Stimulated activated CD4-positive, alpha-beta T cell treated with anti-CD3 and anti-CD28 coated beads, Interleukin-4, amount 100 ng/mL, for 1 hour (primary cell): ENCODE measurements at regions not wholly inside any gene's neighbourhood (a gene's known extent, or its start where the extent isn't known, plus 50 kb on each side); places are given as distances from the start of the nearest gene placed in this dataset.

Experiments used
- DNase-seq: peaks from one replicate; pipeline ENCODE4 v3.0.0-alpha.2; 2020

DNA sequence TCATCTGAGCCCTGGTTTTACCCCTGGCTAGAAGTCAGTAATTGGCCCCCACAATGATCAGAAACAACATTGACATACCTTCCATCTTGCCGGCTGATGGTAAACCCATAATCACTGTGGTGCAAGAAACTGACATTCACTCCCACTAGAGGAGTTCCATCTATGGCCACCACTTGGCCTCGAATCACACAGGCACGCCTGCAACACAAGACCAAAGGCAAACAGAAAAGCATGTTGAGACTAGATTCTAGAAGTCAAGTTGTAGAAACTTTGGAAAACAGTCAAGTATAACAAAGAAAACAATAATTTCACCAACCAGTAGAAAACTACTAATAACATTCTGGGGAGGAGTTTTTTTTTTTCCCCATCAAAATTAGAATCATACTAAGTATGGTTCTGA is 183.4 kb downstream of the SH2D1A start:
- DNase-seq = no peak

GRCh38 chrX:124530803-124531202 is 184.4 kb downstream of the SH2D1A start:
- no peak for DNase-seq

DNA sequence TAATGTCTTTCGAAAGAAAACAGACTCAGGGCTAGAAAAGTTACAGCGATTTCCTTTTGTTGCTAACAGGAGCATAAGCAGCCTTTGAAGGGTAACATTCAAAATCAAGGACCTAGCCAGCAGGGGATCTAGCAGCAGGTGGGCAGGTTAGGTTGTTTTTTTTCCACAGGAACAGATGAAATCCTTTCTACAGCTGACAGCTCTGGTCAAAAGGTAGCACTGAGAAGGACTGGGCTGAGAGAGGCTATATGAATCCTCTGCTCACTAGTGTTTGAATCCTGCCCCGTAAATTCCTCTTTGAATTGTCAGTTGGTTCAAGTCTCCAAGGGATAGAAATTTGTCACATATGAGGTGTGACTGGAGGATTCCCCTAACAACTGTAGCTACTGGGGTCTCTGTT is 188.2 kb downstream of the SH2D1A start:
- no peak for DNase-seq

DNA sequence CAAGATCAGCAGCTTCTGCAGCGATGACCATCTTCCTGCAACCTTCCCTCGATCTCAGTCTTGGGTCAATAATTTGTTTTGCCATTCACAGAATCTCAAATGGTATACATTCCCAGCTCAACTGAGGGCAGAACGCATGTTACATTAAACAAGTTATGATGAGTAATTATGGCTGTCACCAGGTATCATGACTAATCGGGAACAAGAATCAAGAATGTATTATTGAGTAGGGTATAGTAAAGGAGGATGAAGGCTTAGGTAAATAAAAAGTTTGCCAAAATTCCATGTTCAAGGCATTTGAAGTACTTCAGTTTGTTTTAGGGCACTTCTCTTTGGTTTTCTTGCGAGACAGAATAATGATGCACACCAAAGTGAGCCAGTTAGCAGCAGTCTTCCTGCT is 194.1 kb downstream of the SH2D1A start:
- DNase-seq = no peak

DNA sequence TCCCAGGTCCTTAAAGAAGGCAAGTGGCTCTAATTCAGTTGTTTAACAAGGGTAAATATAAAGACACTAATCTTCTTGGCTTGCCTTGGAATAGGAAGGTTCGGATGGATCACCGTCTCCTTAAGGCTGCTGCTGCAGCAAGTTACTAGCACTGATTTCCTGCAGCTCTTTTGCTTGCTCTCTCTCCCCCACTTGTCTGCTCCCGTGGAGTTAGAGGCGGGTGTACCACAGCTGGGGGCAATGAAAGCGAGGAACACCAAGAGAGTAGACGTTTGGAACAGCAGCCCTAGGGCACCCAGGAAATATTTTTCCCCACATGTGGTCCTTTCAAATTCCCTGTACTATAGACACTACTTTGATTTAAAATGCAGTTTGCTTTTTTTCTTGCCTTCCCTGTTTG is 202.2 kb downstream of the SH2D1A start:
- DNase-seq = no peak

- no peak for DNase-seq
Observed at GRCh38 chrX:124555036-124555595, 208.8 kb downstream of the SH2D1A start.

GRCh38 chrX:124557976-124558375 is 211.6 kb downstream of the SH2D1A start:
- no peak for DNase-seq

GRCh38 chrX:124573468-124573867 is 227.1 kb downstream of the SH2D1A start:
- no peak for DNase-seq

DNA sequence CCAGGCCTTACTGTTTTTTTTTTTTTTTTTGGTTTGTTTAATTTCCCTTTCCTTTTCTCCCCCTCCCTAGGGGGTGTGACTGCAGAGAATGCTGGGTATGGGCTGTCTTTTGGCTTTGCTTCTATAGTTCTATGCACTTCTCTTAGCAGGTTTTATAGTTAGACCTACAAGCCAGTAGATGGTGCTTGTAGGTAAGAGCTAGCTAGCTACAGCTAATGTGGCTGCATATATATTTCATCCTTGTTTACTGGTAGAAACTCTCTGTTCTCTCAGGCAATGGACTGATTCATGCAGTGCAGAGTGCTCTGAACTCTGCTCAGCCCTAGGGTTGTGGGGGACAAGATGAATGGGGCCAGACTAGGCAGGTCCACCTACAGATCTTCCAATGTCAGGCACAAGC is 246.4 kb downstream of the SH2D1A start:
- no peak for DNase-seq

DNA sequence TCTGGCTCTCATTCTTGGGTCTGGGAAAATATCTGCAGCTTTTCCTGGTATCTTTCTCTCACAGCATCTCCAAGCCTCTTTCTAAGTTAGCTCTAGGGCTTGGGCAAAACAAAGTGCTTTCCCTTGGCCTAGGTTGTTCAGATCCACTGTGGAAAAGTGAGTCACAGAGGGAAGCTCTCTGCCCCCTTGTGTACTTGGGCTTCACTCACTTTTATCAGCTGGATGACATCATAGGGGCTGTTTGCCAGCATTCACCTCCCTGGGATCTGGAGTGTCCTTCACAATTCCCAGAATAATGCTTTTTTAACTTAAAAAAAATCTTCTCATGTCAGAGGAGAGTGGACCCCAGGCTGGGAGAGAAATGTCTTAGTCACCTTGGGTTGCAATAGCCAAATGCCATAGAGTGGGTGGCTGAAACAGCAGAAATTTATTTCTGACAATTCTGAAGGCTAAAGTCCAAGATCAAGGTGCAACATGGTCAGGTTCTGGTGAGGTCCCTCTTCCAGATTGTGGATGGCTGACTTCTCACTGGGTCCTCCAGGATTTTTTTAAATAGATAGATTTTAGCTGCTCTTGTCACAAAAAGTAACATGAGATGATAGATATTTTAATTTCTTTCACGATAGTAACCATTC is 247.8 kb downstream of the SH2D1A start:
- DNase-seq = no peak

DNA sequence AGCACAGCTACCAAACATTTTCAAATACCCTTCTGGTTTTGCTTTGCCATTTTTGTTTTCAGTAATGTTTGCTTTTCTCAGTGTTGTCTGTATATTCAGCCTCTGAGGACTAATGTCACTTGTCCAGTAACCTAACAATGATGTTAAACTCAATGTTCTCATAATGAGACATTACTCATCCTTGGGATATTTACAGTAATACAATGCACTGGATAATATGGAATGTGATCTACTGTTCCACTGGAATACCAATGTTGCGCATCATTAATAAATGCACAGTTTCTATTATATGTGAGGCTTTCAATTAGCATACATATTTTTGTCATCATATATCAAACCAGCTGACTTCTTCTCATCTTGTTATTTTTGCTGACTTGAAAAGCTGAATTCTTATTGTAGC is 259.1 kb downstream of the SH2D1A start:
- DNase-seq = no peak

- no peak for DNase-seq
Observed at GRCh38 chrX:124606724-124607123, 260.4 kb downstream of the SH2D1A start.

GRCh38 chrX:124619710-124620109 is 273.3 kb downstream of the SH2D1A start:
- no peak for DNase-seq

DNA sequence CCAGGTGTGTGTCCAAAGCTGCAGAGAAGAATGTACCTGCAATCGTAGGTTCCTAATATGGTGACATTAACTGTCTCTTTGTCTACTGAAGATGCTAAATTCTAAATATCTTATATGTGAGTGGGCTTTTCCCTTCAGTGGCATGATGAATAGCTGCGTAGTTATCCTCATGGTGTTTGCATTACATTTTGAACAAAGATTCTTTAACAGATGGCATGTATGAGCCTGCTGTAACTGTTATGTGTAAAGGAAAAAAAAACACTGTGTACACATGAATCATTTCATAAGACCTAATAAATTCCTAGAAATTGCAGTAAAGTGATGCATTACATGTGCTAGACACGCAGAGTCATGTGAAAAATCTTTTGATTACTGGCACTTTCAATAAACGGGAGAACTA is 288.0 kb downstream of the SH2D1A start:
- no peak for DNase-seq

- DNase-seq = no peak
Observed at GRCh38 chrX:124641737-124642491, 295.6 kb downstream of the SH2D1A start.

- DNase-seq = no peak
Observed at GRCh38 chrX:124646403-124646802, 300.0 kb downstream of the SH2D1A start.

DNA sequence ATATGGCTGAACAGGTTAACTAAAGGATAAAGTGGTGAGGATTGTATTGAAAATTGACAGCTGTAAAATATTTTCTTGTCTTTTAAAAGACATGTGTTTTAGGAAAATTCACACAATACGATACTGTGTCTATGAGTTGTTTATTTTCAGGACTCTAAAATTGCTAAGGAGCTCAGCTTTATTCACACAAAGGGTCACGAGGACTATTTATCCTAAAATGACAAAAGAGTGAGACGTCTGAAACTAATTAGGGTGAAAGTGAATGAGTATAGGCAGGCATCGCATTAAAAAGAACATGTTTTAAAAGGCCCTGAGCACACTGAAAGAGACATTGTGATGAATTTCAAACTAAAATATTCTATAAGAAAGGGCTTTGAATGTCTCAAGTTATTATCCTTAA is 304.7 kb downstream of the SH2D1A start:
- DNase-seq = no peak

GRCh38 chrX:124665621-124666400 is 319.4 kb downstream of the SH2D1A start:
- DNase-seq = no peak

- DNase-seq = no peak
Observed at GRCh38 chrX:124679199-124679598, 332.8 kb downstream of the SH2D1A start.

GRCh38 chrX:124680287-124680686 is 333.9 kb downstream of the SH2D1A start:
- no peak for DNase-seq

DNA sequence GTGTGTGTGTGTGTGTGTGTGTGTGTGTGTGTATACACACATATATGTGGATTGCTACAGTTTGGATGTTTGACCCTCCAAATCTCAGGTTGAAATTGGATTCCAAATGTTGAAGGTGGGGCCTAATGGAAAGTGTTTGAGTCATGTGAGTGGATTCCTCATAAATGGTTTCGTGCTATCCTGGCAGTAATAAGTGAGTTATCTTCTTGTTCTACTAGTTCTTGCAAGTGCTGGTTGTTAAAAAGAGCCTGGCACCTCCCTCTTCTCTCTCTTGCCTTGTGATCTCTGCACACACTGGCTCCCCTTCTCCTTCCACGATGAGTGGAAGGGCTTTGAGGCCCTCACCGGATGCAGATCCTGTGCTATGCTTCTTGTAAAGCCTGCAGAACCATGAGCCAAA is 344.1 kb downstream of the SH2D1A start:
- DNase-seq = no peak

DNA sequence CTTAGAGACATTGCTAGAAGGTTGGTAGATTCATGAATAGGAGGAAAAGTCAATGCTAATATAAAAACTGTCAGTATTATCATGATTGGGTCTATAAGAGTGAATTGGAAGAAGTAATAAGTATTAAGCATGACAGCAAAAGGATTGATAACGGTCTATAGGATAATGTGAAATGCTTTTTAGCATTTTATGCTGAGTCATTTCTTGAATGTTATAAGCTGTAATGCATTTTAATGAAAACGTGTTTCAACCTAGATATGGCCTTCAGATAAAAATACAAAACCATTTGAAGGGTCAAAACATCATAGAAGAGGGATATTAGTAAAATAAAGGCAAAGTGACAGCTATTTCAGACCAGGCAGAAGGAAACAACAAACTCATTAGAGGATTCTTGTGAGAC is 353.5 kb downstream of the SH2D1A start:
- DNase-seq = no peak

- no peak for DNase-seq
Observed at GRCh38 chrX:124717537-124717936, 371.2 kb downstream of the SH2D1A start.

GRCh38 chrX:124719060-124719459 is 372.7 kb downstream of the SH2D1A start:
- no peak for DNase-seq
